ENCODE measurements at regions not wholly inside any gene's neighbourhood (a gene's known extent, or its start where the extent isn't known, plus 50 kb on each side); places are given as distances from the start of the nearest gene placed in this dataset.

- no peak for TF ChIP-seq EZH2 (IDR thresholded peaks at IDR 0.05; ENCODE audit: borderline replicate concordance, low read length)
- TF ChIP-seq CTCF (IDR thresholded peaks at IDR 0.05; ENCODE audit: low read length), result no peak
These were observed 67.0 kb upstream of the SFSWAP start for GRCh38 chr12:131643631-131644452.

Data from OCI-LY1 (cell line).